Smooth muscle cell (in vitro differentiated cells): ENCODE measurements at regions not wholly inside any gene's neighbourhood (a gene's known extent, or its start where the extent isn't known, plus 50 kb on each side); places are given as distances from the start of the nearest gene placed in this dataset.

ENCODE experiments used
- DNase-seq: peaks from one replicate; lab custom pipeline; 2025; ENCODE audit not compliant: unreplicated experiment; lab: John Stamatoyannopoulos, UW
- H2AFZ ChIP-seq: fragments of 200-600 bp; sonication (generic); 2 replicates; pipeline ENCODE4 v1.6.0; 2016; ENCODE audit warnings: antibody characterized with exemption, low read depth, mild to moderate bottlenecking
- H3F3A ChIP-seq: fragments of 200-600 bp; sonication (generic); 2 replicates; pipeline ENCODE4 v1.6.0; 2017; ENCODE audit warnings: antibody characterized with exemption, low read depth
- H3K27ac ChIP-seq: fragments of 200-600 bp; sonication (generic); 2 replicates; pipeline ENCODE4 v1.5.1; 2016; ENCODE audit warnings: low read depth, mild to moderate bottlenecking
- H3K27me3 ChIP-seq: fragments of 200-600 bp; sonication (generic); 2 replicates; pipeline ENCODE4 v1.6.1; 2016; ENCODE audit warnings: low read depth, mild to moderate bottlenecking
- H3K36me3 ChIP-seq: fragments of 200-600 bp; sonication (generic); 2 replicates; pipeline ENCODE4 v1.5.1; 2016; ENCODE audit warnings: low read depth
- H3K4me1 ChIP-seq: fragments of 200-600 bp; sonication (generic); 2 replicates; pipeline ENCODE4 v1.5.1; 2016; ENCODE audit warnings: low read depth
- H3K4me2 ChIP-seq: fragments of 200-600 bp; sonication (generic); 2 replicates; pipeline ENCODE4 v1.6.0; 2016; ENCODE audit warnings: mild to moderate bottlenecking
- H3K4me3 ChIP-seq: fragments of 200-600 bp; sonication (generic); 2 replicates; pipeline ENCODE4 v1.5.1; 2016; ENCODE audit warnings: mild to moderate bottlenecking
- H3K79me2 ChIP-seq: fragments of 200-600 bp; sonication (generic); 2 replicates; pipeline ENCODE4 v1.6.0; 2016; ENCODE audit warnings: low read depth, mild to moderate bottlenecking
- H3K9ac ChIP-seq: fragments of 200-600 bp; sonication (generic); 2 replicates; pipeline ENCODE4 v1.6.0; 2016; ENCODE audit warnings: low read depth
- H3K9me3 ChIP-seq: fragments of 200-600 bp; sonication (generic); replicated peaks from 2 replicates; pipeline ENCODE4 v1.5.1; 2016; ENCODE audit warnings: low read depth
- H4K20me1 ChIP-seq: fragments of 200-600 bp; sonication (generic); 2 replicates; pipeline ENCODE4 v1.6.0; 2016; ENCODE audit warnings: low read depth
- WGBS: methylation state at CpG from one replicate; pipeline ENCODE4 v1.1.7; 2016; ENCODE audit warnings: low lambda C conversion rate; 5-methylcytosine and 5-hydroxymethylcytosine counted together
- TF ChIP-seq, protein P1 (sequence below): fragments of 200-600 bp; sonication (generic); IDR thresholded peaks from 2 replicates; pipeline ENCODE4 v1.5.1; 2017; ENCODE audit warnings: borderline replicate concordance, mild to moderate bottlenecking, antibody characterized with exemption; ENCODE audit not compliant: insufficient read depth, poor library complexity, severe bottlenecking

DNA sequence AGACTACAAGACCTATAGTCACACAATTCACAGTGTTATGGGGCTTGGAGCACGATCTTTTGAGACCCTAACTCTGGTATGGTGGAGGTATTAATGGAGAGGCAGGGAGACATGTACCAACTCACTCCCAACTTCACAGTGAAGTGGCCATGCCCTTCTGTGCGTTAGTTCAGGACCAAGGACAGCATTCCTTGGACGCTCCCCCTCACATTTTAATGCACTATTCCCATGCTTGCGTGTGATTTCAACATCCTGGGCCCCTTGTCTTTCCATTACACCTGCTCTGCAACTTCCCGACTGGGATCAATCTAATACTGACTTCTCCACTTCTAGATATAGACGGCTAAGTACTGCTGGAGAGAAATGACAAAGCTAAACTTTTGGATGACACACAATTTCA lies 72.7 kb downstream of the PLCE1 start:
- Histone ChIP-seq H3K4me3 (no peak overlapping the region), H3K9ac (no peak overlapping the region), H3K79me2 (no peaks in the 10 kb centered on the region), H3K9me3 (no peaks in the 10 kb centered on the region), H3F3A (no peaks in the 10 kb centered on the region), H3K4me2 (no peak overlapping the region), H3K27ac (no peak overlapping the region), H2AFZ (no peak overlapping the region), H3K4me1 (no peaks in the 10 kb centered on the region), H3K36me3 (no peaks in the 10 kb centered on the region), H4K20me1 (peaks cover 11% of the 10 kb centered on the region), H3K27me3 (no peaks in the 10 kb centered on the region)
- TF ChIP-seq, protein P1, sequence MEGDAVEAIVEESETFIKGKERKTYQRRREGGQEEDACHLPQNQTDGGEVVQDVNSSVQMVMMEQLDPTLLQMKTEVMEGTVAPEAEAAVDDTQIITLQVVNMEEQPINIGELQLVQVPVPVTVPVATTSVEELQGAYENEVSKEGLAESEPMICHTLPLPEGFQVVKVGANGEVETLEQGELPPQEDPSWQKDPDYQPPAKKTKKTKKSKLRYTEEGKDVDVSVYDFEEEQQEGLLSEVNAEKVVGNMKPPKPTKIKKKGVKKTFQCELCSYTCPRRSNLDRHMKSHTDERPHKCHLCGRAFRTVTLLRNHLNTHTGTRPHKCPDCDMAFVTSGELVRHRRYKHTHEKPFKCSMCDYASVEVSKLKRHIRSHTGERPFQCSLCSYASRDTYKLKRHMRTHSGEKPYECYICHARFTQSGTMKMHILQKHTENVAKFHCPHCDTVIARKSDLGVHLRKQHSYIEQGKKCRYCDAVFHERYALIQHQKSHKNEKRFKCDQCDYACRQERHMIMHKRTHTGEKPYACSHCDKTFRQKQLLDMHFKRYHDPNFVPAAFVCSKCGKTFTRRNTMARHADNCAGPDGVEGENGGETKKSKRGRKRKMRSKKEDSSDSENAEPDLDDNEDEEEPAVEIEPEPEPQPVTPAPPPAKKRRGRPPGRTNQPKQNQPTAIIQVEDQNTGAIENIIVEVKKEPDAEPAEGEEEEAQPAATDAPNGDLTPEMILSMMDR, result no peak
- WGBS, result 32% methylated on average over 6 of the region's 6 CpGs
- no peak for DNase-seq

- Histone ChIP-seq H3K9me3 (no peaks in the 10 kb centered on the region), H3K27ac (no peak overlapping the region), H4K20me1 (peaks cover 6% of the 10 kb centered on the region), H3K4me2 (no peak overlapping the region), H3F3A (no peaks in the 10 kb centered on the region), H3K79me2 (no peaks in the 10 kb centered on the region), H3K27me3 (no peaks in the 10 kb centered on the region), H3K4me3 (no peak overlapping the region), H2AFZ (no peak overlapping the region), H3K4me1 (no peaks in the 10 kb centered on the region), H3K36me3 (no peaks in the 10 kb centered on the region), H3K9ac (no peak overlapping the region)
- 44% methylated on average over 2 of the region's 2 CpGs for WGBS
- TF ChIP-seq, protein P1, result no peak
- no peak for DNase-seq
Measured at GRCh38 chr10:94069884-94070283, 76.2 kb downstream of the PLCE1 start.

DNA sequence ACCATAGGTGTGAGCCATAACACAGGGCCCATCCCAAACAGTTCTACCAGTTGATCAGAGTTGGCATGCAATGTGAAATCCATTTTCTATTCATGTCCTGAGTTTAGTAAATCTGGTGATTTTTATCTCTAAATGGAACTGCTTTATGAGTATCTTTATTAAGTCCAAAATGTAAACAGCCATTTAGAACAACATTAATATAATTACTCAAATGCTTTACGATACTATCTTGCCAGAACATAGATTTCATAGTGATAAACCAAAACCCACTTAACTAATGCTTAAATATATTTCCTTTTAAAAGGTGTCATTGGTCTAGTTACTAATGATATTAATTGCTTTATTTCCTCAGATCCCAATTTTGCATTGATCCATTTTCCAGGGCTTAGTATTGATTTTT lies 80.7 kb downstream of the PLCE1 start:
- WGBS, result 89% methylated on average over 1 of the region's 1 CpG

GRCh38 chr10:94075506-94075905 lies 81.8 kb downstream of the PLCE1 start:
- Histone ChIP-seq H3K27me3 (no peaks in the 10 kb centered on the region), H3K9me3 (no peaks in the 10 kb centered on the region), H3F3A (no peaks in the 10 kb centered on the region), H3K27ac (no peak overlapping the region), H3K4me3 (no peak overlapping the region), H3K4me1 (no peaks in the 10 kb centered on the region), H3K79me2 (peaks cover 10% of the 10 kb centered on the region), H2AFZ (no peak overlapping the region), H3K4me2 (no peak overlapping the region), H4K20me1 (no peaks in the 10 kb centered on the region), H3K36me3 (no peaks in the 10 kb centered on the region), H3K9ac (no peak overlapping the region)
- 94% methylated on average over 2 of the region's 2 CpGs for WGBS
- TF ChIP-seq, protein P1, result no peak
- no peak for DNase-seq

More for the DNA sequence above, 80.7 kb downstream of the PLCE1 start:
- Histone ChIP-seq H3K4me3 (no peak overlapping the region), H3K9ac (no peak overlapping the region), H3K4me1 (no peaks in the 10 kb centered on the region), H4K20me1 (no peaks in the 10 kb centered on the region), H3K79me2 (peaks cover 10% of the 10 kb centered on the region), H3K4me2 (no peak overlapping the region), H3K9me3 (no peaks in the 10 kb centered on the region), H3F3A (no peaks in the 10 kb centered on the region), H3K36me3 (no peaks in the 10 kb centered on the region), H3K27ac (no peak overlapping the region), H2AFZ (no peak overlapping the region), H3K27me3 (no peaks in the 10 kb centered on the region)
- TF ChIP-seq, protein P1, result no peak
- no peak for DNase-seq
